ENCODE measurements at regions not wholly inside any gene's neighbourhood (a gene's known extent, or its start where the extent isn't known, plus 50 kb on each side); places are given as distances from the start of the nearest gene placed in this dataset.

- Histone ChIP-seq H2AFZ (ENCODE audit: low read length) (no peak overlapping the region), H3K4me1 (ENCODE audit: insufficient read depth, low read length, poor library complexity, severe bottlenecking) (no peaks in the 10 kb centered on the region), H3K79me2 (ENCODE audit: insufficient read depth, low read length) (no peaks in the 10 kb centered on the region), H3K9me2 (replicated peaks; ENCODE audit: low read depth, low read length) (no peaks in the 10 kb centered on the region), H4K20me1 (ENCODE audit: insufficient read depth, low read length, poor library complexity, severe bottlenecking) (no peaks in the 10 kb centered on the region), H3K36me3 (ENCODE audit: insufficient read depth, low read length) (no peaks in the 10 kb centered on the region), H3F3A (ENCODE audit: low read depth) (no peaks in the 10 kb centered on the region), H3K9me3 (ENCODE audit: insufficient read depth, low read depth, low read length) (no peaks in the 10 kb centered on the region), H3K4me3 (ENCODE audit: low read length, poor library complexity, severe bottlenecking) (no peak overlapping the region), H3K4me2 (ENCODE audit: low read depth, low read length, poor library complexity, severe bottlenecking) (no peak overlapping the region), H3K9ac (ENCODE audit: low read depth, low read length, poor library complexity, severe bottlenecking) (no peak overlapping the region), H3K27me3 (ENCODE audit: insufficient read depth, low read length, poor library complexity, severe bottlenecking) (no peaks in the 10 kb centered on the region)
- TF ChIP-seq EZH2phosphoT487 (IDR thresholded peaks at IDR 0.05; ENCODE audit: borderline replicate concordance), result no peak
- TF ChIP-seq, protein P1, sequence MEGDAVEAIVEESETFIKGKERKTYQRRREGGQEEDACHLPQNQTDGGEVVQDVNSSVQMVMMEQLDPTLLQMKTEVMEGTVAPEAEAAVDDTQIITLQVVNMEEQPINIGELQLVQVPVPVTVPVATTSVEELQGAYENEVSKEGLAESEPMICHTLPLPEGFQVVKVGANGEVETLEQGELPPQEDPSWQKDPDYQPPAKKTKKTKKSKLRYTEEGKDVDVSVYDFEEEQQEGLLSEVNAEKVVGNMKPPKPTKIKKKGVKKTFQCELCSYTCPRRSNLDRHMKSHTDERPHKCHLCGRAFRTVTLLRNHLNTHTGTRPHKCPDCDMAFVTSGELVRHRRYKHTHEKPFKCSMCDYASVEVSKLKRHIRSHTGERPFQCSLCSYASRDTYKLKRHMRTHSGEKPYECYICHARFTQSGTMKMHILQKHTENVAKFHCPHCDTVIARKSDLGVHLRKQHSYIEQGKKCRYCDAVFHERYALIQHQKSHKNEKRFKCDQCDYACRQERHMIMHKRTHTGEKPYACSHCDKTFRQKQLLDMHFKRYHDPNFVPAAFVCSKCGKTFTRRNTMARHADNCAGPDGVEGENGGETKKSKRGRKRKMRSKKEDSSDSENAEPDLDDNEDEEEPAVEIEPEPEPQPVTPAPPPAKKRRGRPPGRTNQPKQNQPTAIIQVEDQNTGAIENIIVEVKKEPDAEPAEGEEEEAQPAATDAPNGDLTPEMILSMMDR (conservative IDR thresholded peaks at IDR 0.05; ENCODE audit: low read length), result no peak
Observed at GRCh38 chr9:7287986-7288385, 511.6 kb downstream of the DMAC1 start.

DNA sequence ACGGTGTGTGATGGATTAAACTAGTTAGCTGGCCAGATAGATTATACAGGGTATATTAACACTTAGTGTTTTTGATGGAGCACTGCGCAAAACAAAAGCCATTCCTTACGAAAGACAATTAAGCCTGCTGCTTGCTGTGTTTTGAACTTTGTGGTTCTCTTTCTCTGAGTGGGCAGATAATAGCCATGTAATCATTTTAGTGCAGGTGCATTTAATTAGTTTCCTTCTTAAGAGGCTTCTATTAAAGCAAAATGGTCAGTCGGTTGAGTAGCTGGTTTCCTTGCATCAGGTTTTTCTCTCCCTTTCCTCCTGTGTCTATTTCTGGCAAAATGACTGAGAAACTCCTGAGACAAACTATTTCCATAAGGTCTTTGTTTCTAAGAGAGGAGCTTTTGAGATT, 512.5 kb downstream of the DMAC1 start:
- no peaks in the 10 kb centered on the region for H3K79me2 ChIP-seq (ENCODE audit: insufficient read depth, low read length)
- TF ChIP-seq, protein P1 (conservative IDR thresholded peaks at IDR 0.05; ENCODE audit: low read length), result no peak
- TF ChIP-seq EZH2phosphoT487 (IDR thresholded peaks at IDR 0.05; ENCODE audit: borderline replicate concordance), result no peak
- no peaks in the 10 kb centered on the region for H3K4me1 ChIP-seq (ENCODE audit: insufficient read depth, low read length, poor library complexity, severe bottlenecking)
- no peaks in the 10 kb centered on the region for H4K20me1 ChIP-seq (ENCODE audit: insufficient read depth, low read length, poor library complexity, severe bottlenecking)
- no peaks in the 10 kb centered on the region for H3K9me2 ChIP-seq (replicated peaks; ENCODE audit: low read depth, low read length)
- H3K9ac ChIP-seq (ENCODE audit: low read depth, low read length, poor library complexity, severe bottlenecking), result no peak overlapping the region
- H3K4me3 ChIP-seq (ENCODE audit: low read length, poor library complexity, severe bottlenecking), result no peak overlapping the region
- H3K36me3 ChIP-seq (ENCODE audit: insufficient read depth, low read length), result no peaks in the 10 kb centered on the region
- H3F3A ChIP-seq (ENCODE audit: low read depth), result no peaks in the 10 kb centered on the region
- no peaks in the 10 kb centered on the region for H3K9me3 ChIP-seq (ENCODE audit: insufficient read depth, low read depth, low read length)
- no peaks in the 10 kb centered on the region for H3K27me3 ChIP-seq (ENCODE audit: insufficient read depth, low read length, poor library complexity, severe bottlenecking)
- no peak overlapping the region for H2AFZ ChIP-seq (ENCODE audit: low read length)
- H3K4me2 ChIP-seq (ENCODE audit: low read depth, low read length, poor library complexity, severe bottlenecking), result no peak overlapping the region

- Histone ChIP-seq H3K4me3 (ENCODE audit: low read length, poor library complexity, severe bottlenecking) (no peak overlapping the region), H3K4me1 (ENCODE audit: insufficient read depth, low read length, poor library complexity, severe bottlenecking) (no peaks in the 10 kb centered on the region), H2AFZ (ENCODE audit: low read length) (no peak overlapping the region), H3K27me3 (ENCODE audit: insufficient read depth, low read length, poor library complexity, severe bottlenecking) (no peaks in the 10 kb centered on the region), H4K20me1 (ENCODE audit: insufficient read depth, low read length, poor library complexity, severe bottlenecking) (no peaks in the 10 kb centered on the region), H3K4me2 (ENCODE audit: low read depth, low read length, poor library complexity, severe bottlenecking) (no peak overlapping the region), H3K36me3 (ENCODE audit: insufficient read depth, low read length) (no peaks in the 10 kb centered on the region), H3K9ac (ENCODE audit: low read depth, low read length, poor library complexity, severe bottlenecking) (no peak overlapping the region), H3K79me2 (ENCODE audit: insufficient read depth, low read length) (no peaks in the 10 kb centered on the region), H3K9me3 (ENCODE audit: insufficient read depth, low read depth, low read length) (no peaks in the 10 kb centered on the region), H3F3A (ENCODE audit: low read depth) (no peaks in the 10 kb centered on the region), H3K9me2 (replicated peaks; ENCODE audit: low read depth, low read length) (no peaks in the 10 kb centered on the region)
- no peak for TF ChIP-seq EZH2phosphoT487 (IDR thresholded peaks at IDR 0.05; ENCODE audit: borderline replicate concordance)
- TF ChIP-seq, protein P1 (conservative IDR thresholded peaks at IDR 0.05; ENCODE audit: low read length), result no peak
Observed at GRCh38 chr9:7286101-7286500, 513.5 kb downstream of the DMAC1 start.

All from Loucy (cell line).